K562 (cell line): ENCODE measurements at regions not wholly inside any gene's neighbourhood (a gene's known extent, or its start where the extent isn't known, plus 50 kb on each side); places are given as distances from the start of the nearest gene placed in this dataset.

Experiments used
- ATAC-seq: fragments of 200-7000 bp; cut with Tn5 transposase; 3 replicates; pipeline ENCODE4 v1.9.1; 2020; ENCODE audit warnings: moderate library complexity
- BruUV-seq: library from RNA; stranded (reverse); fragments of 400-500 nt; replicated peaks from 2 replicates; lab custom pipeline; 2021; lab: Mats Ljungman, UMichigan
- CTCF ChIA-PET: fragments of 300-600 bp; formaldehyde crosslinking; extraction: SDS; loops from one replicate; lab custom pipeline; 2021; ENCODE audit warnings: low intra/inter-chr PET ratio; lab: Yijun Ruan, JAX
- POLR2A ChIA-PET: fragments of 300-600, 350-650 bp; sonication (Branson Sonifier 250); formaldehyde crosslinking; extraction: SDS; loops from one replicate; lab custom pipeline; 2021; ENCODE audit warnings: antibody characterized with exemption, inconsistent platforms; lab: Yijun Ruan, JAX
- DNase-seq, 4 experiments: peaks; one replicate each; pipeline versions ENCODE4 v3.0.0 to v3.0.0-alpha.2; 2011 to 2018; ENCODE audit warnings: low spot score in 3 of 4, mixed read lengths in 3 of 4; ENCODE audit errors: extremely low read depth in 1 of 4
- FAIRE-seq: peaks from 2 replicates; lab custom pipeline; 2011; peaks lifted over from hg19 to GRCh38; lab: Jason Lieb, UNC
- H2AFZ ChIP-seq: 2 replicates; pipeline ENCODE4 v1.6.0; 2011; ENCODE audit warnings: low read depth, low read length, control low read depth, inconsistent platforms
- H3K27ac ChIP-seq: fragments of 200-600 bp; 3 replicates; pipeline ENCODE4 v1.8.0; 2011; ENCODE audit warnings: low read depth, mild to moderate bottlenecking, control low read depth, inconsistent platforms, low read length, moderate library complexity, mixed read lengths; ENCODE audit errors: extremely low read depth
- H3K27me3 ChIP-seq, 2 experiments: fragments of 300-600 bp in 1 of 2; 2 replicates in 1 of 2; 3 replicates in 1 of 2; pipeline versions ENCODE4 v1.6.0 to v1.8.0; 2011; ENCODE audit warnings: inconsistent platforms in 2 of 2, low read length in 2 of 2, mild to moderate bottlenecking in 1 of 2, mixed read lengths in 1 of 2, moderate library complexity in 1 of 2; ENCODE audit not compliant: control insufficient read depth in 2 of 2, insufficient read depth in 2 of 2
- H3K36me3 ChIP-seq: fragments of 300-600 bp; 3 replicates; pipeline ENCODE4 v1.8.0; 2011; ENCODE audit warnings: mild to moderate bottlenecking, low read length, inconsistent platforms; ENCODE audit not compliant: control insufficient read depth, insufficient read depth
- H3K4me1 ChIP-seq, 2 experiments: fragments of 200-600 bp in 1 of 2; replicated peaks in 1 of 2; 2 replicates in 1 of 2; 3 replicates in 1 of 2; pipeline versions ENCODE4 v1.5.1 to v1.8.0; 2011; ENCODE audit warnings: inconsistent platforms in 2 of 2, low read length in 2 of 2, mild to moderate bottlenecking in 1 of 2, mixed read lengths in 1 of 2, moderate library complexity in 1 of 2; ENCODE audit not compliant: control insufficient read depth in 2 of 2, insufficient read depth in 2 of 2
- H3K4me2 ChIP-seq: 2 replicates; pipeline ENCODE4 v1.6.1; 2011; ENCODE audit warnings: low read length, control low read depth, inconsistent platforms, mixed read lengths; ENCODE audit not compliant: insufficient read depth
- H3K4me3 ChIP-seq: fragments of 200-600 bp; sonication (generic), shearing (Covaris generic); 2 replicates; pipeline ENCODE4 v1.5.1; 2016; ENCODE audit warnings: control low read depth, inconsistent platforms
- H3K79me2 ChIP-seq: fragments of 200-600 bp; 3 replicates; pipeline ENCODE4 v1.8.0; 2011; ENCODE audit warnings: low read length, inconsistent platforms; ENCODE audit not compliant: control insufficient read depth, insufficient read depth
- H3K9ac ChIP-seq, 2 experiments: 2 replicates each; pipeline versions ENCODE4 v1.6.0 to v1.6.1; 2011; ENCODE audit warnings: low read depth in 2 of 2, low read length in 2 of 2, control low read depth in 1 of 2, inconsistent platforms in 1 of 2, mild to moderate bottlenecking in 1 of 2, mixed read lengths in 1 of 2; ENCODE audit not compliant: insufficient read depth in 1 of 2
- H3K9me1 ChIP-seq: one replicate; pipeline ENCODE4 v1.6.0; 2011; ENCODE audit warnings: inconsistent platforms, mild to moderate bottlenecking, low read length, moderate library complexity; ENCODE audit not compliant: control insufficient read depth, insufficient read depth
- H3K9me3 ChIP-seq: replicated peaks from 2 replicates; pipeline ENCODE4 v1.5.1; 2011; ENCODE audit warnings: low read depth, low read length, inconsistent platforms; ENCODE audit not compliant: control insufficient read depth, insufficient read depth
- H4K20me1 ChIP-seq: replicated peaks from 2 replicates; pipeline ENCODE4 v1.6.1; 2011; ENCODE audit warnings: low read length, inconsistent platforms, mixed read lengths; ENCODE audit not compliant: control insufficient read depth, insufficient read depth
- CTCFL ChIP-seq: IDR thresholded peaks from 2 replicates; pipeline ENCODE4 v1.6.1; 2011; ENCODE audit warnings: borderline replicate concordance, low read depth, mild to moderate bottlenecking, moderate library complexity, low read length; ENCODE audit not compliant: insufficient read depth, poor library complexity, severe bottlenecking
- DEAF1 ChIP-seq: fragments of 450-650 bp; formaldehyde crosslinking; IDR thresholded peaks from 2 replicates; pipeline ENCODE4 v1.4.0; 2020; ENCODE audit warnings: mild to moderate bottlenecking, moderate library complexity
- HDGF ChIP-seq: fragments of 450-650 bp; IDR thresholded peaks from 2 replicates; pipeline ENCODE4 v1.6.1; 2016
- ILK ChIP-seq: fragments of 450-650 bp; IDR thresholded peaks from 2 replicates; pipeline ENCODE4 v1.6.1; 2016; ENCODE audit warnings: missing genetic modification characterization, low read depth, mild to moderate bottlenecking, missing compliant biosample characterization, moderate library complexity, borderline replicate concordance
- MEF2A ChIP-seq: IDR thresholded peaks from 2 replicates; pipeline ENCODE4 v1.6.1; 2011; ENCODE audit warnings: low read depth, mild to moderate bottlenecking, low read length, moderate library complexity; ENCODE audit not compliant: control insufficient read depth
- NR3C1 ChIP-seq: sonication (generic); formaldehyde crosslinking; IDR thresholded peaks from 2 replicates; pipeline ENCODE4 v1.8.1; 2022; ENCODE audit warnings: missing genetic modification reagents
- SMAD4 ChIP-seq: fragments of 250-450 bp; sonication (Bioruptor Pico); conservative IDR thresholded peaks from 2 replicates; pipeline ENCODE4 v1.8.0; 2021; ENCODE audit warnings: inconsistent platforms, mild to moderate bottlenecking, moderate library complexity
- TEAD4 ChIP-seq, 2 experiments: sonication (generic) in 1 of 2; formaldehyde crosslinking in 1 of 2; IDR thresholded peaks; 2 replicates each; pipeline versions ENCODE4 v1.6.1 to v1.8.0; 2012 to 2022; ENCODE audit warnings: borderline replicate concordance in 1 of 2, inconsistent platforms in 1 of 2, low read length in 1 of 2, mild to moderate bottlenecking in 1 of 2, missing genetic modification reagents in 1 of 2
- ZBTB5 ChIP-seq: fragments of 450-650 bp; IDR thresholded peaks from 2 replicates; pipeline ENCODE4 v1.6.1; 2017; ENCODE audit warnings: antibody characterized with exemption
- ZNF699 ChIP-seq: fragments of 250-450 bp; sonication (Bioruptor Pico); IDR thresholded peaks from 2 replicates; pipeline ENCODE4 v1.8.0; 2021; ENCODE audit warnings: mild to moderate bottlenecking, moderate library complexity; ENCODE audit not compliant: insufficient replicate concordance
- ZNF77 ChIP-seq: fragments of 250-450 bp; sonication (Bioruptor Pico); IDR thresholded peaks from 2 replicates; pipeline ENCODE4 v1.5.0; 2020
- WGBS: fragments of 100-300 bp; shearing (Covaris generic); methylation state at CpG from one replicate; pipeline ENCODE4 v1.1.6; 2016; ENCODE audit warnings: low coverage, mixed read lengths; ENCODE audit not compliant: insufficient coverage; ENCODE audit errors: missing lambda C conversion rate; 5-methylcytosine and 5-hydroxymethylcytosine counted together
- in situ Hi-C: fragments of 300-500 bp; cut with MboI; formaldehyde crosslinking; loops from 4 replicates; pipeline ENCODE4 v1.15.0; 2018; ENCODE audit warnings: inconsistent platforms, mixed read lengths
- intact Hi-C: fragments of 100-400 bp; cut with micrococcal nuclease; formaldehyde crosslinking; loops from 2 replicates; pipeline ENCODE4 v1.14.2; 2022
- TF ChIP-seq, protein P1 (sequence below): fragments of 250-450 bp; sonication (Bioruptor Pico); IDR thresholded peaks from 2 replicates; pipeline ENCODE4 v1.5.1; 2021; ENCODE audit warnings: mild to moderate bottlenecking

DNA sequence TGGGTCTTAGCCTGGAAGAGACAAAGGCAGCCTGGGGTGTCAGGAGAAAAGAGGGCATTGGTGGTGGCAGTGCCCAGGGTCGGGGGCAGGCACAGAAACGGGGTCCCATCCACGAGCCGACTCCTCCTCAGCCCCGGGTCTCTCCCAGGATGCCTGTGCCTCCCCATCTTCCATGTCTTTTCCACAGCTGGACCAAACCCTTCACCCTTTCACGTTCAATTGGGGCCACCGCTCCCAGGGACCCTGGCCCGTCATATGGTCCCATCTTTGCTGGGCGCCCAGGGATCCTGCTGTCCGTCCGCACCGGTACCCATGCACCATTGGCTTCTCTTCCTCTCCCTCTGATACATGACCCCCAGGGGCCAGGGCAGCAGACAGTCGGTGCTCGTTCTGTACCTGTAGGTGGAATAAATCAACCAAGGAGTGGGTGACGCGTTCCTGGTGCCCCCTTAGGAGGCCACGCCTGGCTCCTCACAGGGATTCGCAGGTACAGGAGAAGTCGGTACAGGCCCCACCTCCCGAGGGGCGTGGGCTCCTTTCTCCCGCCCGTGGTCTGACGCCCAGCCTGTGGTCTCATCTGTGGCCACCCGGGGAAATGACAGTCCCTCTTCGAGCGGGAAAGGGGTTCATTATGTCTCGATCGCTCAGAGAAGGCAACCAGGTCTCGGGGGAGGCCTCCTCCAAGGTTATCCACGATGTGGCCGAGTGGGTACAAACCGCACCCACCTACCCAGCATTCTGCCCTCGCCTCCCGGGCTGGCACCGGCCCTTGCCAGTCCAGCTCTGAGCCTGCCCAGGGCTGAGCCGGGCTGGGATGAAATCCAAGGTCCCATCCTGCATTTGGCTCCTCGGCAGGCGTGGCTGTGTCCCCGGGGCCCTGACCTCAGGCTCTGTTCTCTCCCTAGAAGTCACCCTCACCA is 1493.6 kb downstream of the BRD1 start:
- BruUV-seq, result no TSS peak
- no peaks in the 10 kb centered on the region for H3K9me1 ChIP-seq
- H3K4me2 ChIP-seq, result no peak overlapping the region
- DNase-seq (no peak), ATAC-seq (no peak), FAIRE-seq (no peak)
- no peak overlapping the region for H3K4me3 ChIP-seq
- H3K27me3 ChIP-seq, result peaks cover 0 to 12% of the 10 kb centered on the region in 2 experiments; a peak in 1 of 5 replicates
- H2AFZ ChIP-seq, result no peak overlapping the region
- no peaks in the 10 kb centered on the region for H3K4me1 ChIP-seq
- no peaks in the 10 kb centered on the region for H4K20me1 ChIP-seq
- in situ Hi-C loops (no loop called here), intact Hi-C loops (no loop called here)
- no peaks in the 10 kb centered on the region for H3K36me3 ChIP-seq
- H3K79me2 ChIP-seq, result no peaks in the 10 kb centered on the region
- no peaks in the 10 kb centered on the region for H3K9me3 ChIP-seq
- ChIA-PET CTCF (no interaction called here), POLR2A (no interaction called here)
- 2% methylated on average over 35 of the region's 40 CpGs for WGBS
- no peak overlapping the region for H3K27ac ChIP-seq
- no peak overlapping the region for H3K9ac ChIP-seq
- TF ChIP-seq DEAF1 (CRISPR knock-in tag), result no peak
- TF ChIP-seq CTCFL, result no peak
- no peak for TF ChIP-seq ILK (tag)
- no peak for TF ChIP-seq ZNF77 (CRISPR knock-in tag)
- TF ChIP-seq MEF2A, result no peak
- TF ChIP-seq SMAD4, result no peak
- TF ChIP-seq TEAD4 (IDR thresholded peaks at IDR 0.05; ENCODE audit: low read length), result no peak
- no peak for TF ChIP-seq TEAD4 (CRISPR knock-in tag; IDR thresholded peaks at IDR 0.05; ENCODE audit: borderline replicate concordance)
- no peak for TF ChIP-seq HDGF
- TF ChIP-seq NR3C1 (CRISPR knock-in tag), result no peak
- TF ChIP-seq, protein P1, sequence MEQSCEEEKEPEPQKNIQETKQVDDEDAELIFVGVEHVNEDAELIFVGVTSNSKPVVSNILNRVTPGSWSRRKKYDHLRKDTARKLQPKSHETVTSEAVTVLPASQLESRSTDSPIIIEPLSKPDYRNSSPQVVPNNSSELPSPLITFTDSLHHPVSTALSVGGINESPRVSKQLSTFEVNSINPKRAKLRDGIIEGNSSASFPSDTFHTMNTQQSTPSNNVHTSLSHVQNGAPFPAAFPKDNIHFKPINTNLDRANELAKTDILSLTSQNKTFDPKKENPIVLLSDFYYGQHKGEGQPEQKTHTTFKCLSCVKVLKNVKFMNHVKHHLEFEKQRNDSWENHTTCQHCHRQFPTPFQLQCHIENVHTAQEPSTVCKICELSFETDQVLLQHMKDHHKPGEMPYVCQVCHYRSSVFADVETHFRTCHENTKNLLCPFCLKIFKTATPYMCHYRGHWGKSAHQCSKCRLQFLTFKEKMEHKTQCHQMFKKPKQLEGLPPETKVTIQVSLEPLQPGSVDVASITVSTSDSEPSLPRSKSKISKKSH, result no peak
- no peak for TF ChIP-seq ZBTB5
- TF ChIP-seq ZNF699, result no peak
